ENCODE measurements at regions not wholly inside any gene's neighbourhood (a gene's known extent, or its start where the extent isn't known, plus 50 kb on each side); places are given as distances from the start of the nearest gene placed in this dataset.

DNA sequence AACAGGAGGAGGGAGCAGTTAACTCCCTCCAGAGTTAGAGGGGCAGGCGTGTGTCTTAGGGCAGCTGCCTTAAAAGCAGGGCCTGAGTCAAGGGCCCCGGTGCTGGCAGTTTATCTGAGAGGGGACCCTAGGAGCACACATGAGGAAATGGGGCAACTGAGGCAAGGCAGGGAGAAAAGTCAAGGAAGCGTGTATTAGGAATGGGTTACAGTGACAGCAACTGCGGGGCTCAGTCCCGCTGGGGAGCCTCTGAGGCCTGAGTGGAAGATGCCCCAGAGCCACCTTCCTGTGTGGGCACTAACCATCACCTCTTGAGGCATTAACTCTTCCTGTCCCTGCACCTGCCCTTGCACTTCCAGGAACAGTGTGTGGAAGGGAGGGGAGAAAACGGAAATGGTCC is 276.3 kb downstream of the MATN1 start:
- TF ChIP-seq EZH2 (conservative IDR thresholded peaks at IDR 0.05; ENCODE audit: low read depth, low read length) (no peak), KDM1A (CRISPR knock-in tag; IDR thresholded peaks at IDR 0.05) (no peak), NFRKB (IDR thresholded peaks at IDR 0.05) (no peak), NFKBIZ (CRISPR knock-in tag; IDR thresholded peaks at IDR 0.05) (no peak), ZNF3 (CRISPR knock-in tag; IDR thresholded peaks at IDR 0.05) (no peak), HNRNPUL1 (IDR thresholded peaks at IDR 0.05; ENCODE audit: low read depth, low read length) (no peak), ZNF703 (CRISPR knock-in tag; IDR thresholded peaks at IDR 0.05; ENCODE audit: borderline replicate concordance) (no peak), POLR2A (IDR thresholded peaks at IDR 0.05; ENCODE audit: insufficient read depth in 1 of 2, low read depth in 2 of 2, low read length in 2 of 2) (no peak), RFX5 (IDR thresholded peaks at IDR 0.05; ENCODE audit: low read depth, low read length) (no peak), NR2C2 (CRISPR knock-in tag; IDR thresholded peaks at IDR 0.05; ENCODE audit: borderline replicate concordance) (no peak)
- TF ChIP-seq, protein P1, sequence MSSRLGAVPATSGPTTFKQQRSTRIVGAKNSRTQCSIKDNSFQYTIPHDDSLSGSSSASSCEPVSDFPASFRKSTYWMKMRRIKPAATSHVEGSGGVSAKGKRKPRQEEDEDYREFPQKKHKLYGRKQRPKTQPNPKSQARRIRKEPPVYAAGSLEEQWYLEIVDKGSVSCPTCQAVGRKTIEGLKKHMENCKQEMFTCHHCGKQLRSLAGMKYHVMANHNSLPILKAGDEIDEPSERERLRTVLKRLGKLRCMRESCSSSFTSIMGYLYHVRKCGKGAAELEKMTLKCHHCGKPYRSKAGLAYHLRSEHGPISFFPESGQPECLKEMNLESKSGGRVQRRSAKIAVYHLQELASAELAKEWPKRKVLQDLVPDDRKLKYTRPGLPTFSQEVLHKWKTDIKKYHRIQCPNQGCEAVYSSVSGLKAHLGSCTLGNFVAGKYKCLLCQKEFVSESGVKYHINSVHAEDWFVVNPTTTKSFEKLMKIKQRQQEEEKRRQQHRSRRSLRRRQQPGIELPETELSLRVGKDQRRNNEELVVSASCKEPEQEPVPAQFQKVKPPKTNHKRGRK (CRISPR knock-in tag; IDR thresholded peaks at IDR 0.05), result no peak
- TF ChIP-seq, protein P2, sequence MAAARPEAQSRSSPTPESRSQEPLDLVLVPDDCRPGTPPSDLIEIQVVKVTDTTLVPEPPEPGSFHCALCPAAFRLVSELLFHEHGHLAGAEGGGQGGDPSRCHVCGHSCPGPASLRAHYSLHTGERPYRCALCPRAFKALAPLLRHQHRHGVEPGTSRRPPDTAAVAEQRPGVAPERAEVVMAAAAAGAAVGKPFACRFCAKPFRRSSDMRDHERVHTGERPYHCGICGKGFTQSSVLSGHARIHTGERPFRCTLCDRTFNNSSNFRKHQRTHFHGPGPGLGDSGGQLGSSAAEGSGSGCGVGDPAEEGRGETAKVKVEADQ (CRISPR knock-in tag; IDR thresholded peaks at IDR 0.05; ENCODE audit: borderline replicate concordance), result no peak
- TF ChIP-seq, protein P3, sequence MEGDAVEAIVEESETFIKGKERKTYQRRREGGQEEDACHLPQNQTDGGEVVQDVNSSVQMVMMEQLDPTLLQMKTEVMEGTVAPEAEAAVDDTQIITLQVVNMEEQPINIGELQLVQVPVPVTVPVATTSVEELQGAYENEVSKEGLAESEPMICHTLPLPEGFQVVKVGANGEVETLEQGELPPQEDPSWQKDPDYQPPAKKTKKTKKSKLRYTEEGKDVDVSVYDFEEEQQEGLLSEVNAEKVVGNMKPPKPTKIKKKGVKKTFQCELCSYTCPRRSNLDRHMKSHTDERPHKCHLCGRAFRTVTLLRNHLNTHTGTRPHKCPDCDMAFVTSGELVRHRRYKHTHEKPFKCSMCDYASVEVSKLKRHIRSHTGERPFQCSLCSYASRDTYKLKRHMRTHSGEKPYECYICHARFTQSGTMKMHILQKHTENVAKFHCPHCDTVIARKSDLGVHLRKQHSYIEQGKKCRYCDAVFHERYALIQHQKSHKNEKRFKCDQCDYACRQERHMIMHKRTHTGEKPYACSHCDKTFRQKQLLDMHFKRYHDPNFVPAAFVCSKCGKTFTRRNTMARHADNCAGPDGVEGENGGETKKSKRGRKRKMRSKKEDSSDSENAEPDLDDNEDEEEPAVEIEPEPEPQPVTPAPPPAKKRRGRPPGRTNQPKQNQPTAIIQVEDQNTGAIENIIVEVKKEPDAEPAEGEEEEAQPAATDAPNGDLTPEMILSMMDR (CRISPR knock-in tag; IDR thresholded peaks at IDR 0.05), result no peak
- TF ChIP-seq, protein P4, sequence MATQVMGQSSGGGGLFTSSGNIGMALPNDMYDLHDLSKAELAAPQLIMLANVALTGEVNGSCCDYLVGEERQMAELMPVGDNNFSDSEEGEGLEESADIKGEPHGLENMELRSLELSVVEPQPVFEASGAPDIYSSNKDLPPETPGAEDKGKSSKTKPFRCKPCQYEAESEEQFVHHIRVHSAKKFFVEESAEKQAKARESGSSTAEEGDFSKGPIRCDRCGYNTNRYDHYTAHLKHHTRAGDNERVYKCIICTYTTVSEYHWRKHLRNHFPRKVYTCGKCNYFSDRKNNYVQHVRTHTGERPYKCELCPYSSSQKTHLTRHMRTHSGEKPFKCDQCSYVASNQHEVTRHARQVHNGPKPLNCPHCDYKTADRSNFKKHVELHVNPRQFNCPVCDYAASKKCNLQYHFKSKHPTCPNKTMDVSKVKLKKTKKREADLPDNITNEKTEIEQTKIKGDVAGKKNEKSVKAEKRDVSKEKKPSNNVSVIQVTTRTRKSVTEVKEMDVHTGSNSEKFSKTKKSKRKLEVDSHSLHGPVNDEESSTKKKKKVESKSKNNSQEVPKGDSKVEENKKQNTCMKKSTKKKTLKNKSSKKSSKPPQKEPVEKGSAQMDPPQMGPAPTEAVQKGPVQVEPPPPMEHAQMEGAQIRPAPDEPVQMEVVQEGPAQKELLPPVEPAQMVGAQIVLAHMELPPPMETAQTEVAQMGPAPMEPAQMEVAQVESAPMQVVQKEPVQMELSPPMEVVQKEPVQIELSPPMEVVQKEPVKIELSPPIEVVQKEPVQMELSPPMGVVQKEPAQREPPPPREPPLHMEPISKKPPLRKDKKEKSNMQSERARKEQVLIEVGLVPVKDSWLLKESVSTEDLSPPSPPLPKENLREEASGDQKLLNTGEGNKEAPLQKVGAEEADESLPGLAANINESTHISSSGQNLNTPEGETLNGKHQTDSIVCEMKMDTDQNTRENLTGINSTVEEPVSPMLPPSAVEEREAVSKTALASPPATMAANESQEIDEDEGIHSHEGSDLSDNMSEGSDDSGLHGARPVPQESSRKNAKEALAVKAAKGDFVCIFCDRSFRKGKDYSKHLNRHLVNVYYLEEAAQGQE (IDR thresholded peaks at IDR 0.05; ENCODE audit: borderline replicate concordance in 1 of 2, low read depth in 1 of 2, low read length in 2 of 2), result no peak
